ENCODE measurements at regions not wholly inside any gene's neighbourhood (a gene's known extent, or its start where the extent isn't known, plus 50 kb on each side); places are given as distances from the start of the nearest gene placed in this dataset.
A peak's percentile ranks its signal among the peaks of the same experiment; 100 is the strongest.

DNA sequence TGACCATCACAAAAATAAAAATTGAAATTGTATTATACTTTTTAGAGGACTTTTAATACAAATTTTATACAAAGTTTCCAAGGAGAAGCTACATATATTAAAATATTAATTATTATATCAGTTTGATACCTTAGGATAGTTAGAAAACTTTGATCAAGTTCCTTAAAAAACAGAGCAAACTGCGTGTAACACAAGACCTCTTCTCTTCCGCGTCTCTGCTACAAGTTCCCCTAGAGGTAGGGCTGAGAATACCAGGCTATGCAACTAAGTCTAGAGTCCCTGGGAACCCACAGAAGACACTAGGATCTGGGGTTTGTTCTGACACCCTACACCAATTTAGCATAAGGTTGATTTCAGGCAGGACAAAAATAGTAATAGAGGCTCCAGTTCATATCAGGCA is 319.0 kb downstream of the FOXG1 start:
- TF ChIP-seq, protein P1, sequence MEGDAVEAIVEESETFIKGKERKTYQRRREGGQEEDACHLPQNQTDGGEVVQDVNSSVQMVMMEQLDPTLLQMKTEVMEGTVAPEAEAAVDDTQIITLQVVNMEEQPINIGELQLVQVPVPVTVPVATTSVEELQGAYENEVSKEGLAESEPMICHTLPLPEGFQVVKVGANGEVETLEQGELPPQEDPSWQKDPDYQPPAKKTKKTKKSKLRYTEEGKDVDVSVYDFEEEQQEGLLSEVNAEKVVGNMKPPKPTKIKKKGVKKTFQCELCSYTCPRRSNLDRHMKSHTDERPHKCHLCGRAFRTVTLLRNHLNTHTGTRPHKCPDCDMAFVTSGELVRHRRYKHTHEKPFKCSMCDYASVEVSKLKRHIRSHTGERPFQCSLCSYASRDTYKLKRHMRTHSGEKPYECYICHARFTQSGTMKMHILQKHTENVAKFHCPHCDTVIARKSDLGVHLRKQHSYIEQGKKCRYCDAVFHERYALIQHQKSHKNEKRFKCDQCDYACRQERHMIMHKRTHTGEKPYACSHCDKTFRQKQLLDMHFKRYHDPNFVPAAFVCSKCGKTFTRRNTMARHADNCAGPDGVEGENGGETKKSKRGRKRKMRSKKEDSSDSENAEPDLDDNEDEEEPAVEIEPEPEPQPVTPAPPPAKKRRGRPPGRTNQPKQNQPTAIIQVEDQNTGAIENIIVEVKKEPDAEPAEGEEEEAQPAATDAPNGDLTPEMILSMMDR (IDR thresholded peaks at IDR 0.05; ENCODE audit: control extremely low read depth in 1 of 3, insufficient read depth in 1 of 3, low read depth in 1 of 3, low read length in 3 of 3) = peak in 2 of 3 experiments; percentile 36 to 67; a peak in 2 of 4 replicates
- TF ChIP-seq CEBPB (IDR thresholded peaks at IDR 0.05; ENCODE audit: low read depth, low read length) (no peak), POLR2A (IDR thresholded peaks at IDR 0.05; ENCODE audit: control extremely low read depth in 1 of 2, low read depth in 2 of 2, low read length in 2 of 2) (no peak), RAD21 (IDR thresholded peaks at IDR 0.05 in 1 of 2, conservative IDR thresholded peaks at IDR 0.05 in 1 of 2; ENCODE audit: low read depth in 2 of 2, low read length in 2 of 2) (peak; percentile 26 to 28; a peak in 2 of 4 replicates)
- Histone ChIP-seq H3K36me3 (ENCODE audit: control insufficient read depth in 2 of 4, insufficient read depth in 4 of 4, low read length in 3 of 4) (no peaks in the 10 kb centered on the region), H2AK5ac (ENCODE audit: low read depth, low read length) (no peak overlapping the region), H4K91ac (replicated peaks; ENCODE audit: insufficient read length, low read length) (no peak overlapping the region), H2BK120ac (replicated peaks; ENCODE audit: low read depth, low read length) (no peak overlapping the region), H3K79me1 (ENCODE audit: low read depth, low read length) (no peaks in the 10 kb centered on the region), H4K8ac (ENCODE audit: extremely low read depth, insufficient read depth, low read length) (no peak overlapping the region), H3K4me3 (ENCODE audit: extremely low read depth in 1 of 4, insufficient read depth in 2 of 4, low read depth in 3 of 4, low read length in 4 of 4) (no peak overlapping the region), H4K5ac (ENCODE audit: insufficient read length, low read depth, low read length) (no peak overlapping the region), H3K4me2 (ENCODE audit: insufficient read depth in 1 of 2, low read depth in 2 of 2, low read length in 2 of 2) (no peak overlapping the region), H3K23ac (ENCODE audit: insufficient read length) (no peak overlapping the region), H3K56ac (replicated peaks; ENCODE audit: insufficient read length, low read depth, low read length) (no peak overlapping the region), H3K27ac (ENCODE audit: low read depth, low read length) (no peak overlapping the region), H2BK12ac (ENCODE audit: low read depth, low read length) (no peak overlapping the region), H3K9ac (replicated peaks in 1 of 4; ENCODE audit: extremely low read depth in 1 of 4, low read depth in 3 of 4, low read length in 3 of 4) (no peak overlapping the region), H3K18ac (ENCODE audit: extremely low read depth, low read length) (no peak overlapping the region), H3K27me3 (replicated peaks in 1 of 4; ENCODE audit: control insufficient read depth in 3 of 4, extremely low read depth in 1 of 4, insufficient read depth in 3 of 4, low read length in 3 of 4) (no peaks in the 10 kb centered on the region), H3K9me3 (ENCODE audit: insufficient read depth in 2 of 2, low read depth in 1 of 2, low read length in 1 of 2) (no peaks in the 10 kb centered on the region), H3K4ac (replicated peaks; ENCODE audit: insufficient read length, low read depth, low read length) (no peak overlapping the region), H2BK5ac (ENCODE audit: low read depth, low read length) (no peak overlapping the region), H3K14ac (ENCODE audit: insufficient read length) (no peak overlapping the region), H3K4me1 (replicated peaks in 1 of 4; ENCODE audit: control insufficient read depth in 3 of 4, insufficient read depth in 4 of 4, low read length in 3 of 4) (no peaks in the 10 kb centered on the region), H3K23me2 (ENCODE audit: low read depth, low read length) (no peaks in the 10 kb centered on the region), H2BK15ac (ENCODE audit: low read length) (no peak overlapping the region), H4K20me1 (replicated peaks in 1 of 2; ENCODE audit: control insufficient read depth in 1 of 2, insufficient read depth in 2 of 2, low read length in 2 of 2) (no peaks in the 10 kb centered on the region), H2AFZ (ENCODE audit: low read length) (no peak overlapping the region), H3K79me2 (ENCODE audit: control insufficient read depth in 1 of 2, insufficient read depth in 2 of 2, low read length in 2 of 2) (no peaks in the 10 kb centered on the region), H2BK20ac (ENCODE audit: low read length) (no peak overlapping the region)
- 26% methylated on average over 3 of the region's 3 CpGs; no CpG with 5 or more reads in 1 of the 2 experiments for WGBS, 2 experiments (ENCODE audit: extremely low coverage in 1 of 2, insufficient coverage in 1 of 2, insufficient read length in 1 of 2, insufficient replicate concordance in 2 of 2, low coverage in 1 of 2, low lambda C conversion rate in 2 of 2, missing lambda C conversion rate in 1 of 2)
- FAIRE-seq = peak; percentile 96
- DNase-seq (ENCODE audit: low read depth in 1 of 2, low spot score in 2 of 2) = peak in 1 of 2 experiments; percentile 5
- ChIA-PET POLR2A (ENCODE audit: partially characterized antibody) (interaction anchor here (0.5 to 0.6 kb wide), 2 partner anchors 83 to 1172 kb away, joined by 3 read pairs; no protein-coding TSS in a partner anchor), CTCF (ENCODE audit: partially characterized antibody) (interaction anchor here (0.7 to 2.1 kb wide), 9 partner anchors 9 to 130 kb away, joined by 3 to 6 read pairs (median 3); no protein-coding TSS in a partner anchor)
